A673 (cell line): ENCODE measurements at regions not wholly inside any gene's neighbourhood (a gene's known extent, or its start where the extent isn't known, plus 50 kb on each side); places are given as distances from the start of the nearest gene placed in this dataset.

Source experiments
- BruUV-seq: library from RNA; stranded (reverse); fragments of 400-500 nt; replicated peaks from 2 replicates; lab custom pipeline; 2021; lab: Mats Ljungman, UMichigan
- CTCF ChIA-PET: fragments of 300-600 bp; sonication (Branson Sonifier 250); formaldehyde crosslinking; loops from one replicate; lab custom pipeline; 2022; ENCODE audit warnings: antibody characterized with exemption; lab: Charles Lee
- POLR2A ChIA-PET: fragments of 300-600 bp; sonication (Branson Sonifier 250); formaldehyde crosslinking; loops from one replicate; lab custom pipeline; 2022; ENCODE audit warnings: antibody characterized with exemption; ENCODE audit not compliant: low non-redundant PET; lab: Charles Lee
- DNase-seq: peaks from one replicate; pipeline ENCODE4 v3.0.0-alpha.2; 2015; ENCODE audit warnings: low spot score
- H3K27ac ChIP-seq: fragments of 200-600 bp; sonication (generic); 2 replicates; pipeline ENCODE4 v1.5.1; 2016; ENCODE audit warnings: mixed run types, low read depth, mild to moderate bottlenecking, mixed read lengths, antibody characterized with exemption, low read length; ENCODE audit not compliant: poor library complexity, severe bottlenecking
- H3K27me3 ChIP-seq: fragments of 200-600 bp; sonication (generic); replicated peaks from 2 replicates; pipeline ENCODE4 v1.6.1; 2017; ENCODE audit warnings: mixed run types, low read depth, mild to moderate bottlenecking, mixed read lengths, antibody characterized with exemption, low read length; ENCODE audit not compliant: insufficient read depth, poor library complexity
- H3K36me3 ChIP-seq: fragments of 200-600 bp; sonication (generic); 2 replicates; pipeline ENCODE4 v1.6.1; 2016; ENCODE audit warnings: mixed run types, mild to moderate bottlenecking, mixed read lengths, antibody characterized with exemption, low read length; ENCODE audit not compliant: insufficient read depth, poor library complexity, severe bottlenecking
- H3K4me1 ChIP-seq: fragments of 200-600 bp; sonication (generic); 2 replicates; pipeline ENCODE4 v1.6.1; 2017; ENCODE audit warnings: mixed run types, mild to moderate bottlenecking, mixed read lengths, antibody characterized with exemption, low read length; ENCODE audit not compliant: insufficient read depth, poor library complexity, severe bottlenecking
- H3K4me3 ChIP-seq: fragments of 200-600 bp; sonication (generic); 2 replicates; pipeline ENCODE4 v1.5.1; 2016; ENCODE audit warnings: low read depth, mixed run types, mild to moderate bottlenecking, mixed read lengths, low read length; ENCODE audit not compliant: poor library complexity, severe bottlenecking
- H3K9me3 ChIP-seq: fragments of 200-600 bp; sonication (generic); 2 replicates; pipeline ENCODE4 v1.6.1; 2016; ENCODE audit warnings: mixed run types, low read depth, mild to moderate bottlenecking, mixed read lengths, antibody characterized with exemption, low read length; ENCODE audit not compliant: poor library complexity, severe bottlenecking
- CTCF ChIP-seq: fragments of 300-800, 200-600 bp; sonication (generic); conservative IDR thresholded peaks from 2 replicates; pipeline ENCODE4 v1.5.1; 2017; ENCODE audit warnings: low read depth, mild to moderate bottlenecking, antibody characterized with exemption, low read length, moderate library complexity, mixed read lengths
- EZH2 ChIP-seq: fragments of 200-600 bp; sonication (generic); IDR thresholded peaks from 2 replicates; pipeline ENCODE4 v1.6.1; 2017; ENCODE audit warnings: borderline replicate concordance, low read depth, mild to moderate bottlenecking, mixed read lengths, antibody characterized with exemption, low read length; ENCODE audit not compliant: poor library complexity, severe bottlenecking
- intact Hi-C: fragments of 100-400 bp; cut with micrococcal nuclease; formaldehyde crosslinking; loops from one replicate; pipeline ENCODE4 v1.10.0; 2022; ENCODE audit not compliant: unreplicated experiment

- ChIA-PET POLR2A (interaction anchor here (0.7 kb wide), 1 partner anchor 712 kb away, joined by 3 read pairs; no protein-coding TSS in a partner anchor), CTCF (no interaction called here)
- H3K36me3 ChIP-seq = peaks cover 8% of the 10 kb centered on the region
- H3K27ac ChIP-seq = no peak overlapping the region
- BruUV-seq = no TSS peak
- H3K9me3 ChIP-seq = no peaks in the 10 kb centered on the region
- no peak overlapping the region for H3K4me3 ChIP-seq
- no peak for DNase-seq
- no peaks in the 10 kb centered on the region for H3K4me1 ChIP-seq
- intact Hi-C loops = no loop called here
- TF ChIP-seq EZH2 (no peak), CTCF (no peak)
- H3K27me3 ChIP-seq = no peaks in the 10 kb centered on the region
Measured at GRCh38 chr17:45577571-45578279, 87.2 kb upstream of the PLEKHM1 start.

DNA sequence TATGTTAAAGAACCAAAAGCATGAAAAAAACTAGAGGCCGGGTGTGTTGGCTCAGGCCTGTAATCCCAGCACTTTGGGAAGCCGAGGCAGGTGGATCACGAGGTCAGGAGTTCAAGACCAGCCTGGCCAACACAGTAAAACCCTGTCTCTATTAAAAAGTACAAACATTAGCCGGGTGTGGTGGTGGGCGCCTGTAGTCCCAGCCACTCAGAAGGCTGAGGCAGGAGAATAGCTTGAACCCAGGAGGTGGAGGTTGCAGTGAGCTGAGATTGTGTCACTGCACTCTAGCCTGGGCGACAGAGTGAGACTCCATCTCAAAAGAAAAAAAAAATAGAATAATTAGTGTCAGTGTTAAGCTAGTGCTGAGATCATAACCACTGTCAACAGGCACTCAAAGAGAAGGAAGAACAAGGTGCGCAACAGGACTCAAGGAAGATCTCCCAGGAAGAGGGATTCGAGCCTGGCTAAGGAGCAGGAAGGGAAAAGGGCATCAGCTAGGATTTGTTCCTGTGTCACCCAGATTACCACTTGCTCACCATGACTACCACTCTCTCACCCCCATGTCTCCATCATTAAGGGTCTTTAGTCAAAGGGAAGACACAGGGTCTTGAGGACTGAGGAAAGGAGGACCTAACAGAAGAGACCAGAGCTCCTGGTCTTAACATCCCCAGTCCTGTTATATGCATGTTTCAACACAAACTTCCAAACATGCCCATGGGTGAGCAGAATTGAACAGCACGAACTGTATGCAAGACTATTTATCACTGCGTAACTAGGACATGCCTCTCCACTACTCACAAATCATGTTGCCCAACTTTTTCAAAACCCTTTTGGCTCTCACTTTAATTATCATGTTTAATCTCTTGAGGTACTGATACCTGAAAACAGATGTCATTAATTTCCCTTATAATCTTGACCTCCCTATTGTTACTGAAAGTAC lies 88.3 kb upstream of the PLEKHM1 start:
- CTCF ChIA-PET = no interaction called here
- TF ChIP-seq EZH2 (no peak), CTCF (no peak)
- Histone ChIP-seq H3K9me3 (no peaks in the 10 kb centered on the region), H3K36me3 (peaks cover 10% of the 10 kb centered on the region), H3K4me1 (no peaks in the 10 kb centered on the region), H3K27ac (no peak overlapping the region), H3K27me3 (no peaks in the 10 kb centered on the region), H3K4me3 (no peak overlapping the region)
- POLR2A ChIA-PET = interaction anchor here (0.7 kb wide), 1 partner anchor 711 kb away, joined by 3 read pairs; no protein-coding TSS in a partner anchor
- DNase-seq = no peak
- intact Hi-C loops = no loop called here
- BruUV-seq = no TSS peak

DNA sequence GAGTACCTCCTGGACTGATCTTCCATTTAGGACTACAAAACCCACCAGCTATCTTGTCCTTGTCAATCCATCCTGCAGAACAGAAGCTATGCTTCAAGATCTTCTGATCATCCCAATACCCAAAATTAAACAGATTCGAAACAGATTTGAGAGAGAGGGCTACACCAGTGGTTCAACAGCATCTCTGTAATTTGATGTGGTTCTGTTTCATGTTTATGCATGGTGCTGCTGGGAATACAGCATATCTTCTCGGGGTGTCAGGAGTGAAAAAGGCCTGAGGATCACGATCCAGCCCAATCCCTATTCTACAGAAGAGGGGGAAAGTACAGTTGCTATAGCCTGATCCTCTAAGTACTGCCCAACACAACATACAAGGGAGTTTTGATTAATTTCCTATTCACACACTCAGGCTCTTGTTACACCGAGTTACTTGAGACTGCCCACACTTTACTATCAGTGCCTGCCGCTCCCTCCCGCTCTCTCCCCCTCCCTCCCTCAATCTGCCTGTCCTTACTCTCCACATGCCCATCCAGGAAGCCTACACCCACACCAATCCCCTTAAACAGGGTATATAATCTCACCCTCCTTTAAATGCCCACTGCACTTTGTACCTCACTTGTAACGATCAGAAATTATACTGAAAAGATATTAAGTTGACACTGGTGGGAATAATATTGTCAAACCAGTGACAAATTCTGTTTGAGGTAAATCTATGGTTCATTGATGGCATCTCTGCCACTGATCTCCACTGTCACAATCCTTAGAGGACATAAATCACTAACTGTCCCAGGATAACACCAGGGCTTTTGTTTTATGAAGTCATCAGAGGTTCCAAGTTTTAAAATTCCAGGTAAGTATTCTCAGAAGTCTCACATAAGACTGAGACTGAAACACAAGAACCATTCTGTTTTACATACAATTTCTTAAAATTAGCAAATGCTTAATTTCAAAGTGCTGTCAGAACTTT lies 89.3 kb upstream of the PLEKHM1 start:
- DNase-seq = no peak
- BruUV-seq = no TSS peak
- Histone ChIP-seq H3K27me3 (no peaks in the 10 kb centered on the region), H3K9me3 (no peaks in the 10 kb centered on the region), H3K27ac (no peak overlapping the region), H3K4me3 (no peak overlapping the region), H3K36me3 (peaks cover 10% of the 10 kb centered on the region), H3K4me1 (no peaks in the 10 kb centered on the region)
- CTCF ChIA-PET = no interaction called here
- TF ChIP-seq CTCF = no peak
- no peak for TF ChIP-seq EZH2
- POLR2A ChIA-PET = no interaction called here
- intact Hi-C loops = no loop called here
